WTC11 (cell line): ENCODE measurements at regions not wholly inside any gene's neighbourhood (a gene's known extent, or its start where the extent isn't known, plus 50 kb on each side); places are given as distances from the start of the nearest gene placed in this dataset.

Experiments used
- ATAC-seq: fragments of 200-7000 bp; cut with Tn5 transposase; 2 replicates; pipeline ENCODE4 v1.10.0; 2021; ENCODE audit warnings: mild to moderate bottlenecking, moderate library complexity
- CTCF ChIA-PET: fragments of 300-600 bp; sonication (Branson Sonifier 250); formaldehyde crosslinking; loops from one replicate; lab custom pipeline; 2021; ENCODE audit warnings: antibody characterized with exemption; lab: Charles Lee
- POLR2A ChIA-PET: fragments of 350-600 bp; sonication (Branson Sonifier 250); formaldehyde crosslinking; loops from one replicate; lab custom pipeline; 2021; ENCODE audit warnings: antibody characterized with exemption; lab: Charles Lee
- DNase-seq: peaks from one replicate; pipeline ENCODE4 v3.0.0; 2021; ENCODE audit warnings: low spot score
- H3K27ac Mint-ChIP-seq: 2 replicates; pipeline ENCODE4 v1.8.0; 2021; ENCODE audit warnings: mixed read lengths
- H3K27me3 Mint-ChIP-seq: 2 replicates; pipeline ENCODE4 v1.8.0; 2021; ENCODE audit warnings: low read depth, mild to moderate bottlenecking, moderate library complexity, mixed read lengths
- H3K36me3 Mint-ChIP-seq: 2 replicates; pipeline ENCODE4 v1.8.0; 2021; ENCODE audit warnings: mixed read lengths
- H3K4me1 Mint-ChIP-seq: 2 replicates; pipeline ENCODE4 v1.8.0; 2022; ENCODE audit warnings: mixed read lengths
- H3K4me3 Mint-ChIP-seq: 2 replicates; pipeline ENCODE4 v1.8.0; 2021; ENCODE audit warnings: mild to moderate bottlenecking, moderate library complexity, mixed read lengths
- H3K9me3 Mint-ChIP-seq: 2 replicates; pipeline ENCODE4 v1.8.0; 2021; ENCODE audit warnings: mixed read lengths
- ATF1 ChIP-seq: sonication (generic); formaldehyde crosslinking; IDR thresholded peaks from 2 replicates; pipeline ENCODE4 v1.8.1; 2023; ENCODE audit warnings: mild to moderate bottlenecking, moderate library complexity, missing genetic modification reagents
- CREM ChIP-seq: sonication (generic); formaldehyde crosslinking; IDR thresholded peaks from 2 replicates; pipeline ENCODE4 v1.8.1; 2022; ENCODE audit warnings: mild to moderate bottlenecking, missing genetic modification reagents, moderate library complexity
- FOXJ3 ChIP-seq: sonication (generic); formaldehyde crosslinking; IDR thresholded peaks from 2 replicates; pipeline ENCODE4 v1.9.0; 2021; ENCODE audit warnings: missing genetic modification reagents, mild to moderate bottlenecking, borderline replicate concordance
- HMGXB4 ChIP-seq: sonication (generic); formaldehyde crosslinking; IDR thresholded peaks from 2 replicates; pipeline ENCODE4 v1.8.1; 2023; ENCODE audit warnings: mild to moderate bottlenecking, moderate library complexity, missing genetic modification reagents
- IRF1 ChIP-seq: sonication (generic); formaldehyde crosslinking; IDR thresholded peaks from 2 replicates; pipeline ENCODE4 v1.8.0; 2023; ENCODE audit warnings: missing genetic modification reagents
- MAX ChIP-seq: sonication (generic); formaldehyde crosslinking; IDR thresholded peaks from 2 replicates; pipeline ENCODE4 v1.8.0; 2022; ENCODE audit warnings: mild to moderate bottlenecking, missing genetic modification reagents
- MXD4 ChIP-seq: fragments of 250-450 bp; sonication (Bioruptor Pico); IDR thresholded peaks from 2 replicates; pipeline ENCODE4 v1.8.0; 2021; ENCODE audit warnings: mild to moderate bottlenecking, moderate library complexity, borderline replicate concordance
- NR2C2 ChIP-seq: sonication (generic); formaldehyde crosslinking; IDR thresholded peaks from 2 replicates; pipeline ENCODE4 v1.8.0; 2022; ENCODE audit warnings: mild to moderate bottlenecking, missing genetic modification reagents
- PRDM15 ChIP-seq: sonication (generic); formaldehyde crosslinking; IDR thresholded peaks from 2 replicates; pipeline ENCODE4 v1.8.0; 2022; ENCODE audit warnings: missing genetic modification reagents
- USF1 ChIP-seq: sonication (generic); formaldehyde crosslinking; IDR thresholded peaks from 2 replicates; pipeline ENCODE4 v1.8.0; 2022; ENCODE audit warnings: mild to moderate bottlenecking, missing genetic modification reagents
- ZNF219 ChIP-seq: sonication (generic); formaldehyde crosslinking; IDR thresholded peaks from 2 replicates; pipeline ENCODE4 v1.8.0; 2023; ENCODE audit warnings: missing genetic modification reagents, mild to moderate bottlenecking, borderline replicate concordance
- ZNF281 ChIP-seq: sonication (generic); formaldehyde crosslinking; IDR thresholded peaks from 2 replicates; pipeline ENCODE4 v1.8.0; 2023; ENCODE audit warnings: mild to moderate bottlenecking, missing genetic modification reagents
- ZNF423 ChIP-seq: fragments of 250-450 bp; sonication (Bioruptor Pico); IDR thresholded peaks from 2 replicates; pipeline ENCODE4 v2.1.2; 2022; ENCODE audit warnings: mild to moderate bottlenecking, moderate library complexity

GRCh38 chr10:29210266-29210868, 78.5 kb upstream of the LYZL1 start (continued):
- TF ChIP-seq ATF1 (CRISPR knock-in tag), result no peak
- TF ChIP-seq IRF1 (CRISPR knock-in tag), result no peak

GRCh38 chr10:29212597-29212996, 76.3 kb upstream of the LYZL1 start:
- POLR2A ChIA-PET, result no interaction called here
- Mint-ChIP-seq H3K27ac (no peak overlapping the region), H3K9me3 (peaks cover 43% of the 10 kb centered on the region), H3K36me3 (peaks cover 16% of the 10 kb centered on the region), H3K27me3 (no peaks in the 10 kb centered on the region), H3K4me1 (no peaks in the 10 kb centered on the region), H3K4me3 (no peak overlapping the region)
- ATAC-seq (no peak), DNase-seq (no peak)
- CTCF ChIA-PET, result no interaction called here
- TF ChIP-seq NR2C2 (no peak), USF1 (CRISPR knock-in tag) (no peak), ZNF219 (CRISPR knock-in tag) (no peak), FOXJ3 (CRISPR knock-in tag) (no peak), PRDM15 (CRISPR knock-in tag) (no peak), MAX (CRISPR knock-in tag) (no peak), ZNF281 (CRISPR knock-in tag) (no peak), CREM (CRISPR knock-in tag) (no peak)

GRCh38 chr10:29214551-29214950, 74.3 kb upstream of the LYZL1 start:
- ChIA-PET POLR2A (no interaction called here), CTCF (no interaction called here)
- TF ChIP-seq HMGXB4 (no peak), CREM (CRISPR knock-in tag) (no peak), MXD4 (CRISPR knock-in tag) (no peak), ZNF423 (no peak), PRDM15 (CRISPR knock-in tag) (no peak)
- DNase-seq, result no peak
- no peaks in the 10 kb centered on the region for H3K4me1 Mint-ChIP-seq
- no peak for ATAC-seq
- H3K27me3 Mint-ChIP-seq, result no peaks in the 10 kb centered on the region
- no peak overlapping the region for H3K4me3 Mint-ChIP-seq
- H3K9me3 Mint-ChIP-seq, result peaks cover 23% of the 10 kb centered on the region
- peaks cover 6% of the 10 kb centered on the region for H3K36me3 Mint-ChIP-seq
- no peak overlapping the region for H3K27ac Mint-ChIP-seq
